HPDE6-E6E7 (cell line): ENCODE measurements at regions not wholly inside any gene's neighbourhood (a gene's known extent, or its start where the extent isn't known, plus 50 kb on each side); places are given as distances from the start of the nearest gene placed in this dataset.

Source experiments
- DNase-seq: peaks from one replicate; pipeline ENCODE4 v3.0.0; 2011; ENCODE audit warnings: missing footprints; ENCODE audit errors: extremely low spot score

GRCh38 chr2:225994748-225995405 is 595.4 kb downstream of the NYAP2 start:
- no peak for DNase-seq

- no peak for DNase-seq
Measured at GRCh38 chr2:225993430-225993829, 593.9 kb downstream of the NYAP2 start.

GRCh38 chr2:225989809-225990208 is 590.3 kb downstream of the NYAP2 start:
- DNase-seq: no peak

GRCh38 chr2:225980372-225980771 is 580.9 kb downstream of the NYAP2 start:
- no peak for DNase-seq

- no peak for DNase-seq
Measured at GRCh38 chr2:225971433-225971832, 571.9 kb downstream of the NYAP2 start.

GRCh38 chr2:225948903-225949302 is 549.4 kb downstream of the NYAP2 start:
- no peak for DNase-seq

- no peak for DNase-seq
Measured at GRCh38 chr2:225938991-225939390, 539.5 kb downstream of the NYAP2 start.

GRCh38 chr2:225937625-225938187 is 538.2 kb downstream of the NYAP2 start:
- DNase-seq: no peak

GRCh38 chr2:225932811-225933413 is 533.4 kb downstream of the NYAP2 start:
- DNase-seq: no peak

GRCh38 chr2:225930687-225931086 is 531.2 kb downstream of the NYAP2 start:
- no peak for DNase-seq

- DNase-seq: no peak
Measured at GRCh38 chr2:225920621-225921220, 521.2 kb downstream of the NYAP2 start.

- DNase-seq: no peak
Measured at GRCh38 chr2:225916692-225917091, 517.2 kb downstream of the NYAP2 start.

- no peak for DNase-seq
Measured at GRCh38 chr2:225911019-225911418, 511.5 kb downstream of the NYAP2 start.

GRCh38 chr2:225895126-225895525 is 495.6 kb downstream of the NYAP2 start:
- DNase-seq: no peak

- peak; percentile 14 for DNase-seq
Measured at GRCh38 chr2:225894236-225894980, 494.9 kb downstream of the NYAP2 start.

- no peak for DNase-seq
Measured at GRCh38 chr2:225893151-225893550, 493.6 kb downstream of the NYAP2 start.

GRCh38 chr2:225891771-225892170 is 492.3 kb downstream of the NYAP2 start:
- no peak for DNase-seq

GRCh38 chr2:225891013-225891412 is 491.5 kb downstream of the NYAP2 start:
- no peak for DNase-seq

GRCh38 chr2:225889452-225889851 is 489.9 kb downstream of the NYAP2 start:
- DNase-seq: peak; percentile 19

- DNase-seq: no peak
Measured at GRCh38 chr2:225867071-225867470, 467.6 kb downstream of the NYAP2 start.

- DNase-seq: no peak
Measured at GRCh38 chr2:225865468-225865867, 466.0 kb downstream of the NYAP2 start.

GRCh38 chr2:225864394-225864793 is 464.9 kb downstream of the NYAP2 start:
- DNase-seq: no peak
